ENCODE measurements at regions not wholly inside any gene's neighbourhood (a gene's known extent, or its start where the extent isn't known, plus 50 kb on each side); places are given as distances from the start of the nearest gene placed in this dataset.
A peak's percentile ranks its signal among the peaks of the same experiment; 100 is the strongest.
"Not testable (repeated sequence)": the region's sequence is repeated elsewhere in the genome, so short reads cannot be mapped to it uniquely, and the experiment has no call there.

GRCh38 chr7:67348171-67348570 is 351.5 kb downstream of the TYW1 start:
- TF ChIP-seq CTCF (IDR thresholded peaks at IDR 0.05) = no peak
- H3K9me3 ChIP-seq = peaks cover 0 to 11% of the 10 kb centered on the region in 2 donors
- no peak overlapping the region for H3K4me3 ChIP-seq
- no peak for DNase-seq
- H3K4me1 ChIP-seq = no peaks in the 10 kb centered on the region
- H3K36me3 ChIP-seq = peaks cover 0 to 9% of the 10 kb centered on the region in 2 donors
- ATAC-seq = no peak
- H3K27me3 ChIP-seq = no peaks in the 10 kb centered on the region
- intact Hi-C loops (cut with DNase I) = no loop called here
- no peak overlapping the region for H3K27ac ChIP-seq

GRCh38 chr7:67357653-67358052 is 361.0 kb downstream of the TYW1 start:
- H3K27me3 ChIP-seq; H3K4me3 ChIP-seq; ATAC-seq; H3K36me3 ChIP-seq; DNase-seq; H3K4me1 ChIP-seq; H3K27ac ChIP-seq; intact Hi-C loops (cut with DNase I): not testable (repeated sequence)
- H3K9me3 ChIP-seq = peaks cover 0 to 27% of the 10 kb centered on the region in 2 donors

GRCh38 chr7:67358316-67358715 is 361.7 kb downstream of the TYW1 start:
- H3K4me3 ChIP-seq; H3K36me3 ChIP-seq; intact Hi-C loops (cut with DNase I); H3K27me3 ChIP-seq; H3K4me1 ChIP-seq; H3K27ac ChIP-seq; ATAC-seq; DNase-seq: not testable (repeated sequence)
- peaks cover 0 to 27% of the 10 kb centered on the region in 2 donors for H3K9me3 ChIP-seq

GRCh38 chr7:67358738-67359137 is 362.1 kb downstream of the TYW1 start:
- ATAC-seq; H3K4me1 ChIP-seq; H3K27ac ChIP-seq; H3K27me3 ChIP-seq; H3K36me3 ChIP-seq; H3K4me3 ChIP-seq; DNase-seq; intact Hi-C loops (cut with DNase I): not testable (repeated sequence)
- H3K9me3 ChIP-seq = peaks cover 0 to 27% of the 10 kb centered on the region in 2 donors

GRCh38 chr7:67359900-67360299 is 363.3 kb downstream of the TYW1 start:
- TF ChIP-seq CTCF (IDR thresholded peaks at IDR 0.05) = no peak
- DNase-seq = no peak
- Histone ChIP-seq H3K4me1 (no peaks in the 10 kb centered on the region), H3K27me3 (peaks cover 0 to 7% of the 10 kb centered on the region in 2 donors), H3K36me3 (no peaks in the 10 kb centered on the region), H3K27ac (no peak overlapping the region), H3K4me3 (no peak overlapping the region), H3K9me3 (peaks cover 0 to 27% of the 10 kb centered on the region in 2 donors)
- no peak for ATAC-seq
- intact Hi-C loops (cut with DNase I) = no loop called here

- ATAC-seq = no peak
- peaks cover 0 to 9% of the 10 kb centered on the region in 2 donors for H3K27me3 ChIP-seq
- peaks cover 0 to 22% of the 10 kb centered on the region in 2 donors for H3K9me3 ChIP-seq
- no peak for DNase-seq
- H3K4me3 ChIP-seq = no peak overlapping the region
- no peak for TF ChIP-seq CTCF (IDR thresholded peaks at IDR 0.05)
- H3K36me3 ChIP-seq = no peaks in the 10 kb centered on the region
- H3K4me1 ChIP-seq = no peaks in the 10 kb centered on the region
- intact Hi-C loops (cut with DNase I) = no loop called here
- no peak overlapping the region for H3K27ac ChIP-seq
Observed at GRCh38 chr7:67361150-67361549, 364.5 kb downstream of the TYW1 start.

- Histone ChIP-seq H3K4me1 (no peaks in the 10 kb centered on the region), H3K36me3 (no peaks in the 10 kb centered on the region), H3K4me3 (no peak overlapping the region), H3K27ac (no peak overlapping the region), H3K27me3 (peaks cover 0 to 9% of the 10 kb centered on the region in 2 donors), H3K9me3 (peaks cover 0 to 6% of the 10 kb centered on the region in 2 donors)
- DNase-seq (peak in 1 of 4 donors; percentile 76), ATAC-seq (no peak)
- intact Hi-C loops (cut with DNase I) = no loop called here
- TF ChIP-seq CTCF (IDR thresholded peaks at IDR 0.05) = no peak
Observed at GRCh38 chr7:67364441-67365017, 367.9 kb downstream of the TYW1 start.
